Right ventricle myocardium superior (tissue), 1 donor: ENCODE measurements at regions not wholly inside any gene's neighbourhood (a gene's known extent, or its start where the extent isn't known, plus 50 kb on each side); places are given as distances from the start of the nearest gene placed in this dataset.

Source experiments
- ATAC-seq: fragments of 200-7000 bp; cut with Tn5 transposase; one replicate; pipeline ENCODE4 v1.9.1; 2020; ENCODE audit warnings: mild to moderate bottlenecking; ENCODE audit not compliant: poor library complexity
- DNase-seq: peaks from one replicate; pipeline ENCODE4 v3.0.0-alpha.2; 2020
- intact Hi-C: fragments of 100-400 bp; cut with DNase I; formaldehyde crosslinking; loops from one replicate; pipeline ENCODE4 v1.11.2; 2022
- donor health status: DM: no; HTN: yes; CAD: no; lungs with severe emphysema.

DNA sequence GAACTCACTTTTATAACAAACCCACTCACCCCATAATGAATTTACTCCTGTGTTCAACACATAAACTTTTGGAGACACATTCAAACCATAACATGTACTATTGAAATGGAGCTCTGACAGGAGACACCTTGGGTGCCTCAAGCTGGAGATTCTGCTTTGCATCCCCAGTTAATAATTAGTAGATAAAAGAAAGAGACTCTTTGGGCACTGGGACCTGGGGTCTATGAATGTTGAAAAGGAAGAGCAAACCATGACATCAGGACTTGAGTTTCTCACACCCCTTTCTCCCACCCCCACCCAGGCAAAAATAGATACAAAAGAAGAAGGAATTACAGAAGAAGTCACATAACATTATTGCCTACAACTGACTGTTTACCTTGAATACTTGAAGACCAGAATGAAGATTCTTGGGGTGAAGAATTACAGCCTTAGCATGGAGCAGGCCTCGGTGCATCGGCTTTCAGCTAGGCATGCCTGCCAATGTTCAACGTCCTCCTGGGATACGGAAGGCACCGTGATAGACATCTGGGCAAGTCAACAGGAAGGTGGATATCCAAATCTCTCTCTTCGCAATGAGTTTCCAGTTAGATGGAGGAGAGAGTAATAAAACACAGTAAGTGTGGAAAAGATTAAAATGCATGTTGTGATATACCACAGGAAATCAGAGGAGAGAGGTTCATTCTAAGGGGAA lies 316.0 kb downstream of the TRIML1 start:
- no peak for ATAC-seq
- DNase-seq, result no peak
- intact Hi-C loops, result no loop called here

DNA sequence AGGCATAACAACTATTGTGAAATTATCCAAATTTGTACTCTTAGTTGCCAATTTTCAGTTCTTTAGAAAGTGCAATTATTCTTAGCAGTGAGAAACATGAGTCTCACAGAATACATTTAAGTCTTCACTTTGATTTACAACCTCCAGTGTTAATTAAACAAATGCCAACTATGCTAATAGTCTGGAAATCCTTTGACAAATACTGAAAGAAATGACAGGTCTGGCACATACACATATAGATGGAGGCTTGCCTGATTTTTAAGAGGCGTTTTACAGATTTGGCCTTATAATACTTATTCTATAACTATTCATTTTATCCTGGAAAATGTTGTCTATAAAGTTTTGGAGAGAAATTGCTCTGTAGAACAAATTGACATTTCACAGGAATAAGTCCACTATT lies 320.1 kb downstream of the TRIML1 start:
- intact Hi-C loops, result no loop called here
- no peak for ATAC-seq
- no peak for DNase-seq

GRCh38 chr4:188463909-188464308 lies 324.7 kb downstream of the TRIML1 start:
- ATAC-seq (no peak), DNase-seq (no peak)
- intact Hi-C loops, result no loop called here

DNA sequence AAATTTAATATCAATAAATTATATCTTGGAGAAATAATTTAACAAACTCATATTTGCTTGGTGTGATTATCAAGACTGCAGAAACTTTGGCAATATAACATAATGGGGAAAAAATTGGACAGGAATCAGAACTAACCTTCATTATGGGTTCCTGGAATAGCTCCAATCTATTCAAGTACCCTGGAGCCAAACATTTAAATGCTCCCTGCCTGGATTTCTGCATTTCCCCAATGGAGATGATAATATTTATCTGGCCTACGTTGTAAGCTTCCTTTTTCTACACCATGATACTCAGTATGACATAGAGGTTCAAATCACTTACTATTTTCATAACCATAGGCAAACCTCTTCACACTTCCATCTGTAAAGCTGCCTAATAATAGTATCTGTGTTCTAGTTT lies 326.8 kb downstream of the TRIML1 start:
- DNase-seq (no peak), ATAC-seq (no peak)
- intact Hi-C loops, result no loop called here

DNA sequence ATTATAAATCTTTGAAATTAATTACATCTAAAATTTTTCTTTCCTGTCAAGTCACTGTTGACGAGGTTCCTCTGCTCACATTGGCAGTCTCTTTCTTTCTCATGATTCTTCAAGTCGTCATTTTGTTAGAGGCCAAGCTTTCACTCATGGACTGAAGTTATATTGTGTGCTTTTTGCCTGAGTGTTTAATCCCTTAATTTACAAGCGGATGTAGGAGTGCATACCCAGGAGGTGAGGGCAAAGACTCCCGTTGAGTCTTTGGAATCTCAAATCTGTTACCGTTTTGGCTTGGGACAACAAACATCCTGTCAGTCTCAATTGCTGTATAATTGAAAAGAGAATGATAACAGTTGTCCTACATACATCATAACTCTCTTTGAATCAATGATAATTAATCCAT lies 345.0 kb downstream of the TRIML1 start:
- intact Hi-C loops, result no loop called here
- no peak for ATAC-seq
- no peak for DNase-seq

- DNase-seq (no peak), ATAC-seq (no peak)
- intact Hi-C loops, result no loop called here
Observed at GRCh38 chr4:188485906-188486305, 346.7 kb downstream of the TRIML1 start.

DNA sequence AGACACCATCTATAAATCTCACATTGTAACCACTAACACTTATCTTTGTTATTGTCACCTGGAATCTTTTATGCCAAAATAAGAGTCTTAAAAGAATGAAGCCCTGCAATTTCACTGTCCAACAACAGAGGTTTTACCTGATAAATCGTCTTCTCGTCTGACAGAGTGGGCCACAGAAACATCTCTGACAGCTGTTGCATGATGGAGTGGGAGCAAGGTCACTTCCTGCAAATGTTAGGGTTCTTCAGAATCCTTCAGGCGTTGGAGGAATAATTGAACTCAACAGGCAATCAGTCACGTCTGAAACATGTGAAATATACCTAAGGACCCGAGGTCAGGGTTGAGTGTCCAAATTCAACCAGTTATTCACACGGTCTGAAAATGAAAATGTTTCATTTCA lies 353.6 kb downstream of the TRIML1 start:
- no peak for ATAC-seq
- DNase-seq, result no peak

GRCh38 chr4:188495169-188495568 lies 355.9 kb downstream of the TRIML1 start:
- DNase-seq (no peak), ATAC-seq (no peak)
- intact Hi-C loops, result no loop called here

More for the DNA sequence above, 353.6 kb downstream of the TRIML1 start:
- intact Hi-C loops, result no loop called here

GRCh38 chr4:188511431-188511830 lies 372.2 kb downstream of the TRIML1 start:
- intact Hi-C loops, result no loop called here
- ATAC-seq (no peak), DNase-seq (no peak)

GRCh38 chr4:188532751-188533150 lies 393.5 kb downstream of the TRIML1 start:
- intact Hi-C loops, result no loop called here
- DNase-seq (no peak), ATAC-seq (no peak)

DNA sequence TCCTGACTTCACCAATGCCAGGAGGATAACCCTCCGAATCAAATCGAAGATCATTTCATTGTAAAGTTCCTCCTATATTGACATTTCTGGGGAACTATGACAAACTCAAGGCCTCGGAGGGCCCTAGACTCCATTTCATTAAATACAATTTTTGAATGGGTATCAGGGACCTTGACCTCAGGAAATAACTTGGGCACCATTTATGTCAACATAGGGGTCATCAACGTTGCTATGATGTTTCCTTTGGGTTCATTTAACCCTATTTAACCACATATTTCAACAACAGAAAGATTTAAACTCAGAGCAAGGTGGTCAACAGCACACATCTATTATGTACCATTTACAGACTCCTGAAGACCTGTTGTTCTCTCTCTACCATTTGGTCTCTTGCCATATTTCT lies 395.1 kb downstream of the TRIML1 start:
- intact Hi-C loops, result no loop called here
- ATAC-seq (no peak), DNase-seq (no peak)

DNA sequence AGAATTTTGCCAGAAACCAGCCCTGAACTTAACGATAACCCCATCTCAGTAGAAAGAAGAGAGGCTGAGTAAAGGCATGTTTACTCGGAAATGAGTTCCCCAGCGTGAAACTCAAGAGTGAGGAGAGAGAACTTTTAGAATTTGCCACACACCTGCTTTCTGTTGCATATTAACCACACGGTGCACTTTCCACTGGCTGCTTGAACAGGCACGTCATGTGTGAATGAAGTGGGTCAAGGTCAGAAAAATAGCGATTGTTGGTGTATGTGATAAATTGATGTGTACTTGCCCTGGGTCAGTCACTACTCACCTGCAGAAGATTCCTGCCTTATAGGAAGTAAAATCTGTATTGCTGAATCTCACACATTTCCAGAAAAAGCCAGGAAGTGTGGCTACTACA lies 395.7 kb downstream of the TRIML1 start:
- intact Hi-C loops, result no loop called here
- ATAC-seq (no peak), DNase-seq (no peak)

DNA sequence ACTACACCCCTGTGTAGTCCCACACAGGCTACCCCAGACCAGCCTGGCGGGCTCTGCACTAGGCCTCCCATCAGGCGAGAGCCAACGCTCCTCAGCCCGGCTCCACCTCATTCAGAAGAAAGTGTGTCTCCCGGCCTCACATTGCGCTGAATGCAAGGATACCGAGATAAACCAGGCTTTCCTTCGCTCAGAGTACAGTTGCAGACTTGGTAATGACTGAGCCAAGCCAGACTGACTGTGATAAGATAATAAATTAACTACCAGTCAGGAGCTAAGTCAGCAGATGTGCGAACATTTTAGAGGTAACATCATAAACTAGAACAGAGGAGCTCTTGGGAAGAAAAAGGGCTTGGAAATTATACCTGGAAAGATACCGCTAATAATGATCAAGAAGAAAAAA lies 397.6 kb downstream of the TRIML1 start:
- ATAC-seq (no peak), DNase-seq (no peak)
- intact Hi-C loops, result no loop called here

- intact Hi-C loops, result no loop called here
- no peak for DNase-seq
- no peak for ATAC-seq
Observed at GRCh38 chr4:188550296-188550695, 411.1 kb downstream of the TRIML1 start.

DNA sequence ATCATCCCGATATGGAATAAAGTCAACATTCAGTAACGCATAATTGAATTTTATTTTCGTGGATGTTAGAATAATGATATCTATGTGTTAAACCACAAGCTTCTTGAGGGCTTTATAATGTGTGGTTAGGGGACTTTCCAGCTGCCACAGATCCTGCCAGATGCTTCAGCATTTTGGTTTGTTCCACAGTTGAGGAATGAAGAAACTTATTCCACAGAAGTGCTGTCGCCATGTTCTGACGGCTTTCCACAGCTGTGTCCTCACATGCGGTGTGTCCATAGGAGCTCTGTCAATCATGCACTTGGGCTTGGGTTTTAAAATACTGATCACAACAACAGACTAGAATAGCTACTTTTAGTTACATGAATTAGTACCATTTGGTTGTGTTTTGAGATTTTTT lies 411.9 kb downstream of the TRIML1 start:
- ATAC-seq, result no peak
- intact Hi-C loops, result no loop called here
- no peak for DNase-seq

DNA sequence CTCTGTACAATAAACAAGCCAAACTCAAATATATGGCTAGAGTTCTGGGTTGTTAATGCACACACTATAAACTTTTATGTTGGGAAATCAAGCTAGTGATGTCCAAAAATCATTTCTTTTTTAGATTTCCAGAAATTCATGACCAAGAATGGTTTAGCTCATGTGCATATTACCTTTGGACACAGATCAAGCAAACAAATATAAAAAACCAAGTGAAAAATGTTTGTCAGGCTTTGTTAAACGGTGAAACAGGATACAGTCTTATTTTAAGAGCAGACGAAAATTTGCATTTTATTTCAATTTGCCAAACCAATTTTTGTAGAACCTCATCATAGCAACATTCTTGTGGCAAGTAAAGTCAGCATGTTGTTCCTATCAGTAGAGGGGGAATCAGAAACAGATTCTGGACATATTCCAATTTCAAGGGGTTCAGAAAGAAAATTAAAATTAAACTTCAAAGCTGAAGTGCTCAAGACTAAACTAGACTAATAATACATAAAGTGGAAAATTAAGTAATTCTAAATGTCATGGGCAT lies 413.6 kb downstream of the TRIML1 start:
- DNase-seq (no peak), ATAC-seq (no peak)
- intact Hi-C loops, result no loop called here

GRCh38 chr4:188554413-188554812 lies 415.2 kb downstream of the TRIML1 start:
- no peak for ATAC-seq
- DNase-seq, result no peak
- intact Hi-C loops, result no loop called here

DNA sequence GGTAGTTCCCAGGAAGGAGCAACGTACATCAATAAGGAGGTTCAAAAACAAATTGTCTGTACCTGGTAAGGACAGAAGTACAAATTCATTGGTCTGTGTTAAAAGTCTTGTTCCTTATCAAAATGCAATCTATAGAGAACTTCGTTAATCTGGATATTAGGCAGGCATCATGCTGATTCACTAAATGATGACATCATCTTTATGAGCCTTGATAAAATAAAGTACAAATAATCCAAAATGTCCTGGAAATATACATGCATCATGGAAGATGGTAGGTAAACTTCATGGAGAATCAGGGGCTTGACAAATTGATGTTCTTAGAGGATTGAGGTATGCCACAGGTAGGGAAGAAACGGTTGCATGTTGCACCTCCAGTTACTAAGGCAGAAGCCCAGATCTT lies 433.9 kb downstream of the TRIML1 start:
- intact Hi-C loops, result no loop called here
- DNase-seq, result no peak
- ATAC-seq, result no peak

- ATAC-seq, result no peak
- intact Hi-C loops, result no loop called here
- DNase-seq, result no peak
Observed at GRCh38 chr4:188578657-188579056, 439.4 kb downstream of the TRIML1 start.

DNA sequence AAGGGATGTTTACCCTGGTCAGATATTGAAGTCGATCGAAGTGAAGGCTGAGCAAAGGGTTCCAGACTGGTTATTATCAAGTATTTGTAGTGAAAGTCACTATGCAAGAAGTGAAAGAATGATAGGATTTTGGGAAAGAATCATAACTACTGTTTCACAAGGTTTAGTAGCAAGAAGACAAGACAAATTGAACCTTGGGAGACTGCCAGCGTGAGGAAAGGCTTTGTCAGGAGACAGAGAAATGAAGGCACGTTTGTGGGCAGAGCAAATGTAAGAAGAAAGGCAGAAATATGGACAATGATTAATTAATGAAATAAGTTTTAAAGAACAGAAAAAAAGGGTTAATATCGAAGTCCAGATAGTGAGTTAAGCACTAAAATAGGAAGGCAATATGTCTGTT lies 456.8 kb downstream of the TRIML1 start:
- DNase-seq, result no peak
- intact Hi-C loops, result no loop called here
- ATAC-seq, result no peak

- intact Hi-C loops, result no loop called here
- ATAC-seq (no peak), DNase-seq (no peak)
Observed at GRCh38 chr4:188603646-188604045, 464.4 kb downstream of the TRIML1 start.
